Trophoblast cell (in vitro differentiated cells and primary cell): ENCODE measurements at regions not wholly inside any gene's neighbourhood (a gene's known extent, or its start where the extent isn't known, plus 50 kb on each side); places are given as distances from the start of the nearest gene placed in this dataset.

Source experiments
- DNase-seq, 2 donors: peaks; one replicate each; pipeline ENCODE4 v3.0.0-alpha.2; 2016
- H2AFZ ChIP-seq: 2 replicates; pipeline ENCODE4 v1.6.1; 2013; ENCODE audit warnings: low read length, moderate library complexity, mild to moderate bottlenecking; ENCODE audit not compliant: insufficient read depth, poor library complexity
- H2AK5ac ChIP-seq: 2 replicates; pipeline ENCODE4 v1.6.1; 2013; ENCODE audit warnings: mild to moderate bottlenecking, low read length
- H2BK120ac ChIP-seq: 2 replicates; pipeline ENCODE4 v1.6.1; 2013; ENCODE audit warnings: low read length, mild to moderate bottlenecking, moderate library complexity; ENCODE audit not compliant: insufficient read depth, poor library complexity
- H2BK12ac ChIP-seq: 2 replicates; pipeline ENCODE4 v1.6.1; 2013; ENCODE audit warnings: mild to moderate bottlenecking, low read length, moderate library complexity
- H2BK5ac ChIP-seq: 2 replicates; pipeline ENCODE4 v1.6.1; 2013; ENCODE audit warnings: low read length, low read depth, moderate library complexity, mild to moderate bottlenecking; ENCODE audit not compliant: poor library complexity
- H3K14ac ChIP-seq: 2 replicates; pipeline ENCODE4 v1.6.1; 2013; ENCODE audit warnings: mild to moderate bottlenecking, low read length
- H3K18ac ChIP-seq: 2 replicates; pipeline ENCODE4 v1.6.1; 2013; ENCODE audit warnings: mild to moderate bottlenecking, low read length
- H3K23ac ChIP-seq: 2 replicates; pipeline ENCODE4 v1.6.1; 2013; ENCODE audit warnings: low read length
- H3K27ac ChIP-seq: 2 replicates; pipeline ENCODE4 v1.5.1; 2013; ENCODE audit warnings: low read depth, mild to moderate bottlenecking, inconsistent platforms, low read length, moderate library complexity
- H3K27me3 ChIP-seq: 2 replicates; pipeline ENCODE4 v1.6.1; 2013; ENCODE audit warnings: inconsistent platforms, mild to moderate bottlenecking, low read length, moderate library complexity; ENCODE audit not compliant: insufficient read depth
- H3K36me3 ChIP-seq, 2 experiments: 1 replicate in 1 of 2; 2 replicates in 1 of 2; pipeline ENCODE4 v1.6.1; 2013; ENCODE audit warnings: low read length in 2 of 2, mild to moderate bottlenecking in 2 of 2, moderate library complexity in 1 of 2; ENCODE audit not compliant: insufficient read depth in 2 of 2, control insufficient read depth in 1 of 2
- H3K4ac ChIP-seq: 2 replicates; pipeline ENCODE4 v1.6.1; 2013; ENCODE audit warnings: low read depth, mild to moderate bottlenecking, low read length, moderate library complexity
- H3K4me1 ChIP-seq, 2 experiments: 1 replicate in 1 of 2; 2 replicates in 1 of 2; pipeline ENCODE4 v1.6.1; 2013; ENCODE audit warnings: low read length in 2 of 2, mild to moderate bottlenecking in 2 of 2, moderate library complexity in 1 of 2; ENCODE audit not compliant: insufficient read depth in 2 of 2, control insufficient read depth in 1 of 2
- H3K4me2 ChIP-seq: 2 replicates; pipeline ENCODE4 v1.6.1; 2013; ENCODE audit warnings: inconsistent platforms, mild to moderate bottlenecking, low read length, moderate library complexity
- H3K4me3 ChIP-seq: 2 replicates; pipeline ENCODE4 v1.5.1; 2013; ENCODE audit warnings: mild to moderate bottlenecking, low read depth, low read length, inconsistent platforms
- H3K79me1 ChIP-seq: one replicate; pipeline ENCODE4 v1.6.1; 2013; ENCODE audit warnings: low read length
- H3K79me2 ChIP-seq: 2 replicates; pipeline ENCODE4 v1.6.1; 2013; ENCODE audit warnings: low read length, mild to moderate bottlenecking; ENCODE audit not compliant: control insufficient read depth, insufficient read depth, poor library complexity
- H3K9ac ChIP-seq: 2 replicates; pipeline ENCODE4 v1.6.1; 2013; ENCODE audit warnings: mild to moderate bottlenecking, low read length
- H3K9me3 ChIP-seq: 2 replicates; pipeline ENCODE4 v1.6.1; 2013; ENCODE audit warnings: low read depth, mild to moderate bottlenecking, control low read depth, inconsistent platforms, low read length; ENCODE audit not compliant: insufficient read depth
- H4K12ac ChIP-seq: 2 replicates; pipeline ENCODE4 v1.6.1; 2013; ENCODE audit warnings: low read depth, mild to moderate bottlenecking, low read length, moderate library complexity
- H4K8ac ChIP-seq: 2 replicates; pipeline ENCODE4 v1.6.1; 2013; ENCODE audit warnings: low read depth, mild to moderate bottlenecking, low read length, moderate library complexity
- H4K91ac ChIP-seq: one replicate; pipeline ENCODE4 v1.6.1; 2013; ENCODE audit warnings: low read depth, mild to moderate bottlenecking, low read length, moderate library complexity
- WGBS: extraction: QIAGEN DNeasy Blood & Tissue Kit; methylation state at CpG from one replicate; pipeline ENCODE4 v1.1.7; 2013; ENCODE audit warnings: missing lambda C conversion rate; ENCODE audit not compliant: insufficient read length, insufficient coverage; ENCODE audit errors: extremely low coverage; 5-methylcytosine and 5-hydroxymethylcytosine counted together

DNA sequence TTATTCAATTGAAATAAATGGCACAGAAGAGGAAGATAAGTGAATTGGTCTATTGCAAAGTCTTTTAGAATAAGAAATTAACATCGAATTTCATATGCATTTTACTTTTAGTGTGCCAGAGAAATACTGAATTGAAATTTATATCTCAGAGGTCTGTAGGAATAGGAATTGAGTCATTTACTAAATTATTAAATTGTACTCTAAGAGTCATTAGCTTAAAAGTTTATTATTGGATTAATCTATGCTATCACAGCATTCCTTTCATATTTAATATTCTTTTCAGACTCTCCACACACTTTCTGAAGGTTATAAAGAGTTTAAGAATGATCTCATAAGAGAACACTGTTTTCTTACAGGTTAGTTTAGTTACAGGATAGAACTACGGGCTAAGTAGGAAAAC lies 2711.5 kb downstream of the ARAP2 start:
- H2AFZ ChIP-seq: no peak overlapping the region
- no peak overlapping the region for H3K23ac ChIP-seq
- no peak overlapping the region for H4K91ac ChIP-seq
- no peak overlapping the region for H3K27ac ChIP-seq
- no peak overlapping the region for H3K9ac ChIP-seq
- no peak overlapping the region for H2BK5ac ChIP-seq
- H3K4me3 ChIP-seq: no peak overlapping the region
- WGBS: no CpG with 5 or more reads among the region's 2 CpGs
- no peak overlapping the region for H3K4me2 ChIP-seq
- no peak overlapping the region for H2BK12ac ChIP-seq
- H3K4ac ChIP-seq: no peak overlapping the region
- no peak for DNase-seq
- H4K12ac ChIP-seq: no peak overlapping the region
- H3K18ac ChIP-seq: no peak overlapping the region
- H3K36me3 ChIP-seq: no peaks in the 10 kb centered on the region
- no peak overlapping the region for H4K8ac ChIP-seq
- H3K4me1 ChIP-seq: no peaks in the 10 kb centered on the region
- no peaks in the 10 kb centered on the region for H3K9me3 ChIP-seq
- H2BK120ac ChIP-seq: no peak overlapping the region
- no peaks in the 10 kb centered on the region for H3K27me3 ChIP-seq
- no peaks in the 10 kb centered on the region for H3K79me2 ChIP-seq
- H3K14ac ChIP-seq: no peak overlapping the region
- H3K79me1 ChIP-seq: no peaks in the 10 kb centered on the region
- no peak overlapping the region for H2AK5ac ChIP-seq

DNA sequence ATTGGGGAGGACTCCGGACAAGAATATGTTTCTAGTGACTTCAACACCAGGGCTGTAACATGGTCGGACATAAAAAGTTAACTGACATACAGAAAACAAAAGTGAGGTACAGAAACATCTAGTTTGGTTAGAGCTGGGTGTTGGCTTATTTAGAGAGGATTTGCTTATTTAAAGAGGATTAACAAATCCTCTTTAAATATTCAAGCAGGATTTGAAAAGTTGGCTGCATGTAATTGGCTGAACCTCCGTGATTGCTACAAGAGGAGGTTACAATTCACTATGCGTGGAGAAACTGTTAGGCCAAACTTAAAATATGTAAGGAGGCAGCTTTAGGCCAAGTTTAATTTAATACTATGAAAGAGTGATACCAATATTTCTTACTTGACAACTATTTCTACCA lies 2707.4 kb downstream of the ARAP2 start:
- no peaks in the 10 kb centered on the region for H3K4me1 ChIP-seq
- no CpG with 5 or more reads among the region's 4 CpGs for WGBS
- no peak overlapping the region for H3K4me2 ChIP-seq
- no peaks in the 10 kb centered on the region for H3K27me3 ChIP-seq
- no peaks in the 10 kb centered on the region for H3K79me1 ChIP-seq
- H3K79me2 ChIP-seq: no peaks in the 10 kb centered on the region
- no peak overlapping the region for H2BK120ac ChIP-seq
- no peak overlapping the region for H3K18ac ChIP-seq
- H2AK5ac ChIP-seq: no peak overlapping the region
- no peak overlapping the region for H2BK5ac ChIP-seq
- H2BK12ac ChIP-seq: no peak overlapping the region
- H3K4ac ChIP-seq: no peak overlapping the region
- no peak overlapping the region for H3K27ac ChIP-seq
- H2AFZ ChIP-seq: no peak overlapping the region
- no peak overlapping the region for H3K14ac ChIP-seq
- no peak overlapping the region for H4K12ac ChIP-seq
- no peak overlapping the region for H3K4me3 ChIP-seq
- no peak overlapping the region for H4K8ac ChIP-seq
- H3K23ac ChIP-seq: no peak overlapping the region
- no peak overlapping the region for H4K91ac ChIP-seq
- no peak overlapping the region for H3K9ac ChIP-seq
- no peak for DNase-seq
- no peaks in the 10 kb centered on the region for H3K9me3 ChIP-seq
- no peaks in the 10 kb centered on the region for H3K36me3 ChIP-seq

DNA sequence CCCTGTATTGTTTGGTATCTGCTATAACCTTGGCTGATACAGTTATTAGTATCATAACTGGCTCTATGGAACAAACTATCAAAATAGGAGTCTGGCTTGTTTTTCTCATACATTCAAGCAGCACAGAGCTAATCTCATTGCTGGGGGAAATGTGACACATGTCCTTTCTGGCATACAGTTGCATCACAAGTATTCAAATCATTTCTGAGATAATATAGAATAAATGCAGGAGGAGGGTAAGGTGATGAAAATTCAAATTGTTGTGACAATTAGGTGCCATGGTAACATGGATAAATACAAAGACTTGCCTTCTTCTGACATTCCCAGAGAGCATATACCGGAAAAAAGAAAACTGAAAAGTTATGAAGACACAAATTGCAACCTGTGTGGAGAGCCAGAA lies 2706.8 kb downstream of the ARAP2 start:
- Histone ChIP-seq H2BK120ac (no peak overlapping the region), H3K23ac (no peak overlapping the region), H4K91ac (no peak overlapping the region), H3K4me3 (no peak overlapping the region), H3K18ac (no peak overlapping the region), H2AFZ (no peak overlapping the region), H3K9me3 (no peaks in the 10 kb centered on the region), H3K4ac (no peak overlapping the region), H4K8ac (no peak overlapping the region), H3K79me2 (no peaks in the 10 kb centered on the region), H3K4me2 (no peak overlapping the region), H2BK5ac (no peak overlapping the region), H3K79me1 (no peaks in the 10 kb centered on the region), H3K27ac (no peak overlapping the region), H3K4me1 (no peaks in the 10 kb centered on the region), H3K27me3 (no peaks in the 10 kb centered on the region), H2AK5ac (no peak overlapping the region), H2BK12ac (no peak overlapping the region), H3K14ac (no peak overlapping the region), H3K36me3 (no peaks in the 10 kb centered on the region), H3K9ac (no peak overlapping the region), H4K12ac (no peak overlapping the region)
- DNase-seq: peak; percentile 33 to 80
- WGBS: no CpG with 5 or more reads among the region's 1 CpG

DNA sequence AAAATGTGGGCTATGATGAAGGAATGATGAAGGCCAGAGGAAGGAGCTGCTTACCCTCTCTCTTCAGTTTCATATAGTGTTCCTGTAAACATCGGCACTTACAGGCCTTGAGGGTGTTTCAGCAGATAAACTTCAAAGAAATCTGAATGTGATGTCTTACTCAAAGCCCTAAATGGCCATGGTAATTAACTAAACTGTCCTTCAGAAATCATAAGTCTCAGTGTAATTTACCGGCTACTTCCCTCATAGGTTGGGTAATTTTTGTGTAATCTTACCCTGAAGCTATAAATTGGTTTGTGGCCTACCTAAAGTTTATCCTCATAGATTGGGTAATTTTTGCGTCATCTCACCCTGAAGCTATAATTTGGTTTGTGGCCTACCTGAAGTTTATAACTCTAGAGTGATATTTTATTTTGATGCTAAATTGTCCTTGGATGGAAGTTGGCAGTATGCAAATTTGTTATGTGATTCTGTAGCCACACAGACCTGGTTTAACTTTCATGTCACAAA lies 2700.3 kb downstream of the ARAP2 start:
- no peak overlapping the region for H2AFZ ChIP-seq
- H3K9me3 ChIP-seq: no peaks in the 10 kb centered on the region
- no peak overlapping the region for H3K4me3 ChIP-seq
- no peaks in the 10 kb centered on the region for H3K79me2 ChIP-seq
- no peak overlapping the region for H2BK5ac ChIP-seq
- H3K4ac ChIP-seq: no peak overlapping the region
- no peaks in the 10 kb centered on the region for H3K27me3 ChIP-seq
- peak in 1 of 2 donors; percentile 54 for DNase-seq
- H3K4me2 ChIP-seq: no peak overlapping the region
- H2BK120ac ChIP-seq: no peak overlapping the region
- H3K36me3 ChIP-seq: no peaks in the 10 kb centered on the region
- H3K18ac ChIP-seq: no peak overlapping the region
- no peak overlapping the region for H3K23ac ChIP-seq
- H4K8ac ChIP-seq: no peak overlapping the region
- no peak overlapping the region for H4K91ac ChIP-seq
- no peak overlapping the region for H2BK12ac ChIP-seq
- H3K79me1 ChIP-seq: no peaks in the 10 kb centered on the region
- H4K12ac ChIP-seq: no peak overlapping the region
- no peak overlapping the region for H3K14ac ChIP-seq
- H3K9ac ChIP-seq: no peak overlapping the region
- H2AK5ac ChIP-seq: no peak overlapping the region
- WGBS: no CpG with 5 or more reads among the region's 3 CpGs
- no peak overlapping the region for H3K27ac ChIP-seq
- H3K4me1 ChIP-seq: no peaks in the 10 kb centered on the region
